ENCODE measurements at regions not wholly inside any gene's neighbourhood (a gene's known extent, or its start where the extent isn't known, plus 50 kb on each side); places are given as distances from the start of the nearest gene placed in this dataset.

DNA sequence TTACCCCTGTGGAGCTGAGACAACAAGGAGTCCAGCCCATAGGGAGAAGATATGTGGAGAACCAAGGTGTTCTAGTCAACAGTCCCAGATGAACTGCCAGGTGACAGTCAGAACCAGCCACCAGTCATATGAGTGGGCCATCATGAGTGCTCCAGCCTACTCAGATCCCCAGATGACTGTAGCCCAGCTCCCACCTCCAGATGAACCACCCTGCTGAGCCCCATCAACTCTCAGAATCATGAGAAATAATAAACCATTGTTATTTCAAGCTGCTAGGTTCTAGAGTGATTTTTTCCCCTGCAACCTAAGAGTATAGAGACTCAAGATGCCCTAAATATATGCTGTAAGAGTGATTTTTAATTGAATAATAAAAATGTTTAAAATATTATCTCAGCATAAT lies 444.2 kb downstream of the GPATCH2 start:
- Histone ChIP-seq H3K27ac (no peak overlapping the region), H3K36me3 (no peaks in the 10 kb centered on the region), H3K27me3 (no peaks in the 10 kb centered on the region), H3K4me1 (no peaks in the 10 kb centered on the region), H3K4me3 (no peak overlapping the region), H3K9me3 (peaks cover 0 to 3% (median 0%) of the 10 kb centered on the region in 4 donors)
- TF ChIP-seq EP300 (IDR thresholded peaks at IDR 0.05): no peak
- TF ChIP-seq, protein P1, sequence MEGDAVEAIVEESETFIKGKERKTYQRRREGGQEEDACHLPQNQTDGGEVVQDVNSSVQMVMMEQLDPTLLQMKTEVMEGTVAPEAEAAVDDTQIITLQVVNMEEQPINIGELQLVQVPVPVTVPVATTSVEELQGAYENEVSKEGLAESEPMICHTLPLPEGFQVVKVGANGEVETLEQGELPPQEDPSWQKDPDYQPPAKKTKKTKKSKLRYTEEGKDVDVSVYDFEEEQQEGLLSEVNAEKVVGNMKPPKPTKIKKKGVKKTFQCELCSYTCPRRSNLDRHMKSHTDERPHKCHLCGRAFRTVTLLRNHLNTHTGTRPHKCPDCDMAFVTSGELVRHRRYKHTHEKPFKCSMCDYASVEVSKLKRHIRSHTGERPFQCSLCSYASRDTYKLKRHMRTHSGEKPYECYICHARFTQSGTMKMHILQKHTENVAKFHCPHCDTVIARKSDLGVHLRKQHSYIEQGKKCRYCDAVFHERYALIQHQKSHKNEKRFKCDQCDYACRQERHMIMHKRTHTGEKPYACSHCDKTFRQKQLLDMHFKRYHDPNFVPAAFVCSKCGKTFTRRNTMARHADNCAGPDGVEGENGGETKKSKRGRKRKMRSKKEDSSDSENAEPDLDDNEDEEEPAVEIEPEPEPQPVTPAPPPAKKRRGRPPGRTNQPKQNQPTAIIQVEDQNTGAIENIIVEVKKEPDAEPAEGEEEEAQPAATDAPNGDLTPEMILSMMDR (IDR thresholded peaks at IDR 0.05): no peak
- no peak for ATAC-seq (ENCODE audit: low FRiP score in 2 of 2)
- DNase-seq: no peak

DNA sequence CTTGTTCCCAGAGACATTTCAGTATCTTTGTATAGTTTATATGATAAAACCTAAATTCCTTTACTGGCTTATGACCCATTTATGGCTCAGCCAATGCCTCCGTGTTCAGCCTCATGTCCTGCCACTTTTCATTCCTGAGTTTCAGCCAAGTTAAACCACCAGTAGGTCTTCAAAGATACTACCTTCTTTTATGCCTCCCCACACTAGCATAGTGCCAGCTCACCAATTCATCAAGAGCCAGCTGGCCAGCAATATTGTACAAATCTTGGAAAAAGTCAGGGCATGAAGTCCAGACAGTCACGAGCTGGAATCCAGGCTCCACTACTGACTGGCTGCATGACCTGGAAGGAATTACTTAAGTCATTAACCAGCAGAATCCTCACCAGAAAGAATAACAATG lies 446.0 kb downstream of the GPATCH2 start:
- Histone ChIP-seq H3K27me3 (no peaks in the 10 kb centered on the region), H3K27ac (no peak overlapping the region), H3K4me1 (no peaks in the 10 kb centered on the region), H3K9me3 (peaks cover 0 to 3% (median 0%) of the 10 kb centered on the region in 4 donors), H3K4me3 (no peak overlapping the region), H3K36me3 (no peaks in the 10 kb centered on the region)
- 51 to 57% methylated on average over 2 of the region's 2 CpGs for WGBS, 2 donors
- TF ChIP-seq POLR2A (IDR thresholded peaks at IDR 0.05) (no peak), POLR2AphosphoS5 (IDR thresholded peaks at IDR 0.05) (no peak), EP300 (IDR thresholded peaks at IDR 0.05) (no peak)
- TF ChIP-seq, protein P1 (IDR thresholded peaks at IDR 0.05): no peak
- ATAC-seq (ENCODE audit: low FRiP score in 2 of 2) (no peak), DNase-seq (no peak)

DNA sequence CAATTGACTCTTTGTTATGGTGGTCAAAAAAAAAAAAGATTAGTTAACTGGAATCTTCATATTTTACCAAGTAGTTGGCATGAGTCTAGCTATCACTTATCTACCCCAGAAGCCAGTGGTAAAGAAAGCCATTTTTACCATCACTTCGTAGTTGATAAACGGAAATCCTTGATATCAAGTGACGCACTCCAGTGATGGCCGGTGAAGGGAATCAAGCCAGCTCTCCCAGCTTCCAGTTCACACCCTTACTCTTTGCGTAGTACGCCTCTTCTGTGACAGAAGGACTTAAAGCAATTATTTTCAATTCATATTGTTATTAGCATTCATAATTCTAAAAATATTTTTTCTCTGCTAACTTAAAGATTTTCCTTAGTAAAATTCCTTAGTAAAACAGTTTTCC lies 447.9 kb downstream of the GPATCH2 start:
- DNase-seq: no peak
- TF ChIP-seq POLR2A (IDR thresholded peaks at IDR 0.05): no peak
- TF ChIP-seq, protein P1 (IDR thresholded peaks at IDR 0.05): no peak
- no peak for TF ChIP-seq EP300 (IDR thresholded peaks at IDR 0.05)
- TF ChIP-seq POLR2AphosphoS5 (IDR thresholded peaks at IDR 0.05): no peak
- H3K27ac ChIP-seq: no peak overlapping the region
- H3K4me3 ChIP-seq: no peak overlapping the region
- H3K4me1 ChIP-seq: no peaks in the 10 kb centered on the region
- peaks cover 0 to 3% (median 0%) of the 10 kb centered on the region in 4 donors for H3K9me3 ChIP-seq
- no peak for ATAC-seq (ENCODE audit: low FRiP score in 2 of 2)
- no peaks in the 10 kb centered on the region for H3K27me3 ChIP-seq
- H3K36me3 ChIP-seq: no peaks in the 10 kb centered on the region
- 81 to 91% methylated on average over 6 of the region's 6 CpGs for WGBS, 2 donors

DNA sequence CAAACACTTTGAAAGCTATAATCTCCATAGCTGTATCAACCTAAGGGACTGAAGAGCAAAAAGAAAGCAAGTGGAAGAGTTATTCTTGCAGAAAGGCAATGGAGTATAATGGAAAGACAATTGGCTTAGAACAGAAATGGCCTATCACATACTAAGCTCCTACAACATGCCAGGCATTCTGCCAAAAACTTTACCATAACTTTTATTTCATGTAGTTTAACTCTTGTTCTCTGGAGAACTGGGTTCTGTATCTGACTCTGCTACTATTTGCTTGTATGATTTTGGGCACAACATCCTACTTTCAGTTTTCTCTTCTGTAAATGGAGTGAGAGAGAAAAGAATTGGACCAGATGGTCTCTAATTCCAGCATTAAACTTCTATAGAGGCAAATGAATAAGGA lies 449.1 kb downstream of the GPATCH2 start:
- Histone ChIP-seq H3K4me1 (no peaks in the 10 kb centered on the region), H3K36me3 (no peaks in the 10 kb centered on the region), H3K27me3 (no peaks in the 10 kb centered on the region), H3K27ac (no peak overlapping the region), H3K4me3 (no peak overlapping the region), H3K9me3 (no peaks in the 10 kb centered on the region)
- ATAC-seq (ENCODE audit: low FRiP score in 2 of 2) (no peak), DNase-seq (no peak)
- TF ChIP-seq, protein P1 (IDR thresholded peaks at IDR 0.05): no peak
- TF ChIP-seq EP300 (IDR thresholded peaks at IDR 0.05) (no peak), POLR2A (IDR thresholded peaks at IDR 0.05) (no peak)

DNA sequence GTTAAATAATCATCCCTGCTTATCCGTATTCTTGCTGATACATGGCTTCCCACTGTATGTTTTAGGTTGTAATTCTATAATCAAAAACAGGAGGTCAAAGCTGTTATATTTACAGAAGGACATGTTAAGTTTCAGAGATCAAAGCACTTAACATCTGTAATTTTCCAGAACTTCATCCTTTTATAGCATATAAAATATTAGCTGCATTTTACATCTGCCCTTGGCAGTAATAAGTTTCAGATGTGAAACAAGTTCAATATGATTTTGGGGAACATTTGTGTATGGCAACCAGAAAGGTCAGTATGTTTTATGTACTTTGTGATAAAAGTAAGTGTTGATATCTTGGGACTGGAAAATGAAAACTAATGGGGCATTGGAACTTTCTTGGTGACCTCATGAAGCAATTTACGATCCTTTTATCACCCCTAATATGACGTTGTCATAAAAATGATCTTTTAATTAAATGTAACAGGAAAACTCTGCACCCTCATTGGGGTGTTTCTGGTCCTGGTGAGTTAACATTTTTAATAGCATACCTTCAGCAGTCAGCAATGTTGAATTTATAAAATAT lies 449.6 kb downstream of the GPATCH2 start:
- Histone ChIP-seq H3K36me3 (no peaks in the 10 kb centered on the region), H3K4me1 (no peaks in the 10 kb centered on the region), H3K27ac (no peak overlapping the region), H3K27me3 (no peaks in the 10 kb centered on the region), H3K4me3 (no peak overlapping the region), H3K9me3 (no peaks in the 10 kb centered on the region)
- DNase-seq: no peak
- no peak for TF ChIP-seq POLR2A (IDR thresholded peaks at IDR 0.05)
- no peak for TF ChIP-seq POLR2AphosphoS5 (IDR thresholded peaks at IDR 0.05)
- TF ChIP-seq EP300 (IDR thresholded peaks at IDR 0.05): no peak
- TF ChIP-seq, protein P1 (IDR thresholded peaks at IDR 0.05): no peak
- ATAC-seq (ENCODE audit: low FRiP score in 2 of 2): no peak
- WGBS, 2 donors: 63% methylated on average over 3 of the region's 3 CpGs
